Esophagus muscularis mucosa (tissue), 4 donors: ENCODE measurements at regions not wholly inside any gene's neighbourhood (a gene's known extent, or its start where the extent isn't known, plus 50 kb on each side); places are given as distances from the start of the nearest gene placed in this dataset.

Experiments used
- EP300 ChIP-seq: sonication (generic); formaldehyde crosslinking; IDR thresholded peaks from one replicate; pipeline ENCODE4 v1.6.1; 2017; ENCODE audit warnings: antibody characterized with exemption
- POLR2A ChIP-seq: fragments of 450-650 bp; IDR thresholded peaks from one replicate; pipeline ENCODE4 v1.6.1; 2017; ENCODE audit warnings: antibody characterized with exemption, moderate library complexity, mild to moderate bottlenecking, low read depth
- POLR2AphosphoS5 ChIP-seq, 2 donors: sonication (generic); formaldehyde crosslinking; IDR thresholded peaks; one replicate each; pipeline ENCODE4 v1.6.1; 2017; ENCODE audit warnings: antibody characterized with exemption in 2 of 2
- TF ChIP-seq, protein P1 (sequence below), 3 experiments: fragments of 200-600 bp in 2 of 3; fragments of 450-650 bp in 1 of 3; sonication (generic) in 2 of 3; IDR thresholded peaks; one replicate each; pipeline ENCODE4 v1.5.1; 2017 to 2019; ENCODE audit warnings: antibody characterized with exemption in 3 of 3, mild to moderate bottlenecking in 2 of 3, moderate library complexity in 1 of 3

DNA sequence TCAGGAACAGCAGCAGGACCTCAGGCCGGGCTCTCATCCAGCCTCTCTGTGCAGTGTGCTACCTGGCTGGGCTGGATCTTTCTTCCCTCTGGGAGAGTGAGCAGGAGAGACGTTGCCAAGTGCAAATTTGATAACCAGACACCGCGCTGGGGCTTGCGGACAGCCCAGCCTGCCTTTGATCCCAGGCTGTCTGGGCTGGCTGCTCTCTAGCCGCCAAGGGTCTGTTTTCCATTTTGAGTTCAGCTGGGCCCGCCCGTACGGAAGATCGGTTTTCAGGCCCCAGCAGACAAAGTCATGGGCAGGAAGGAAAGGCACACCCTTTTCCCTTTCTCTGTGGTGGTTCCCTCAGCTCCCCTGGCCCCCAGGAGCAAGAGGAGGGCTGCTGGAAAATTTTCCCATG lies 90.2 kb downstream of the CPZ start:
- TF ChIP-seq, protein P1, sequence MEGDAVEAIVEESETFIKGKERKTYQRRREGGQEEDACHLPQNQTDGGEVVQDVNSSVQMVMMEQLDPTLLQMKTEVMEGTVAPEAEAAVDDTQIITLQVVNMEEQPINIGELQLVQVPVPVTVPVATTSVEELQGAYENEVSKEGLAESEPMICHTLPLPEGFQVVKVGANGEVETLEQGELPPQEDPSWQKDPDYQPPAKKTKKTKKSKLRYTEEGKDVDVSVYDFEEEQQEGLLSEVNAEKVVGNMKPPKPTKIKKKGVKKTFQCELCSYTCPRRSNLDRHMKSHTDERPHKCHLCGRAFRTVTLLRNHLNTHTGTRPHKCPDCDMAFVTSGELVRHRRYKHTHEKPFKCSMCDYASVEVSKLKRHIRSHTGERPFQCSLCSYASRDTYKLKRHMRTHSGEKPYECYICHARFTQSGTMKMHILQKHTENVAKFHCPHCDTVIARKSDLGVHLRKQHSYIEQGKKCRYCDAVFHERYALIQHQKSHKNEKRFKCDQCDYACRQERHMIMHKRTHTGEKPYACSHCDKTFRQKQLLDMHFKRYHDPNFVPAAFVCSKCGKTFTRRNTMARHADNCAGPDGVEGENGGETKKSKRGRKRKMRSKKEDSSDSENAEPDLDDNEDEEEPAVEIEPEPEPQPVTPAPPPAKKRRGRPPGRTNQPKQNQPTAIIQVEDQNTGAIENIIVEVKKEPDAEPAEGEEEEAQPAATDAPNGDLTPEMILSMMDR (IDR thresholded peaks at IDR 0.05), result no peak
- TF ChIP-seq POLR2AphosphoS5 (IDR thresholded peaks at IDR 0.05) (no peak), EP300 (no peak), POLR2A (no peak)
